ENCODE measurements at regions not wholly inside any gene's neighbourhood (a gene's known extent, or its start where the extent isn't known, plus 50 kb on each side); places are given as distances from the start of the nearest gene placed in this dataset.
"Not testable (repeated sequence)": the region's sequence is repeated elsewhere in the genome, so short reads cannot be mapped to it uniquely, and the experiment has no call there.

GRCh38 chr2:183952741-183953140, 645.6 kb upstream of the ZNF804A start:
- no peak for TF ChIP-seq CTCF (IDR thresholded peaks at IDR 0.05)
- Histone ChIP-seq H3K27ac (no peak overlapping the region), H3K4me3 (no peak overlapping the region), H3K4me1 (no peaks in the 10 kb centered on the region), H3K9me3 (no peaks in the 10 kb centered on the region), H3K27me3 (no peaks in the 10 kb centered on the region), H3K36me3 (no peaks in the 10 kb centered on the region)
- DNase-seq, result no peak
- intact Hi-C loops (cut with DNase I; ENCODE audit: low total_unique reads), result no loop called here

- TF ChIP-seq CTCF (IDR thresholded peaks at IDR 0.05), result no peak
- intact Hi-C loops (cut with DNase I; ENCODE audit: low total_unique reads), result no loop called here
- no peak overlapping the region for H3K4me3 ChIP-seq
- no peaks in the 10 kb centered on the region for H3K4me1 ChIP-seq
- DNase-seq, result no peak
- H3K36me3 ChIP-seq, result no peaks in the 10 kb centered on the region
- H3K27ac ChIP-seq, result no peak overlapping the region
- no peaks in the 10 kb centered on the region for H3K27me3 ChIP-seq
- H3K9me3 ChIP-seq, result no peaks in the 10 kb centered on the region
Measured at GRCh38 chr2:183963609-183964008, 634.7 kb upstream of the ZNF804A start.

GRCh38 chr2:183964565-183964964, 633.8 kb upstream of the ZNF804A start:
- no peaks in the 10 kb centered on the region for H3K9me3 ChIP-seq
- no peaks in the 10 kb centered on the region for H3K36me3 ChIP-seq
- H3K4me1 ChIP-seq, result no peaks in the 10 kb centered on the region
- H3K27ac ChIP-seq, result no peak overlapping the region
- no peak overlapping the region for H3K4me3 ChIP-seq
- intact Hi-C loops (cut with DNase I; ENCODE audit: low total_unique reads), result no loop called here
- H3K27me3 ChIP-seq, result no peaks in the 10 kb centered on the region
- TF ChIP-seq CTCF (IDR thresholded peaks at IDR 0.05), result no peak
- DNase-seq, result no peak

GRCh38 chr2:183967756-183968155, 630.6 kb upstream of the ZNF804A start:
- no peaks in the 10 kb centered on the region for H3K9me3 ChIP-seq
- no peak for TF ChIP-seq CTCF (IDR thresholded peaks at IDR 0.05)
- no peaks in the 10 kb centered on the region for H3K36me3 ChIP-seq
- H3K4me1 ChIP-seq, result no peaks in the 10 kb centered on the region
- no peak overlapping the region for H3K27ac ChIP-seq
- no peak for DNase-seq
- no peak overlapping the region for H3K4me3 ChIP-seq
- intact Hi-C loops (cut with DNase I; ENCODE audit: low total_unique reads), result no loop called here
- no peaks in the 10 kb centered on the region for H3K27me3 ChIP-seq

- H3K9me3 ChIP-seq; intact Hi-C loops (cut with DNase I; ENCODE audit: low total_unique reads); H3K27ac ChIP-seq; H3K36me3 ChIP-seq; H3K4me1 ChIP-seq; H3K4me3 ChIP-seq; DNase-seq; H3K27me3 ChIP-seq: not testable (repeated sequence)
Measured at GRCh38 chr2:183975676-183976075, 622.7 kb upstream of the ZNF804A start.

- H3K4me3 ChIP-seq, result no peak overlapping the region
- no peaks in the 10 kb centered on the region for H3K36me3 ChIP-seq
- TF ChIP-seq CTCF (IDR thresholded peaks at IDR 0.05), result no peak
- no peaks in the 10 kb centered on the region for H3K9me3 ChIP-seq
- intact Hi-C loops (cut with DNase I; ENCODE audit: low total_unique reads), result no loop called here
- no peaks in the 10 kb centered on the region for H3K27me3 ChIP-seq
- H3K4me1 ChIP-seq, result no peaks in the 10 kb centered on the region
- DNase-seq, result no peak
- H3K27ac ChIP-seq, result no peak overlapping the region
Measured at GRCh38 chr2:183984871-183985270, 613.5 kb upstream of the ZNF804A start.

Data from tibial artery (tissue), 4 donors.